ENCODE measurements at regions not wholly inside any gene's neighbourhood (a gene's known extent, or its start where the extent isn't known, plus 50 kb on each side); places are given as distances from the start of the nearest gene placed in this dataset.
A peak's percentile ranks its signal among the peaks of the same experiment; 100 is the strongest.

DNA sequence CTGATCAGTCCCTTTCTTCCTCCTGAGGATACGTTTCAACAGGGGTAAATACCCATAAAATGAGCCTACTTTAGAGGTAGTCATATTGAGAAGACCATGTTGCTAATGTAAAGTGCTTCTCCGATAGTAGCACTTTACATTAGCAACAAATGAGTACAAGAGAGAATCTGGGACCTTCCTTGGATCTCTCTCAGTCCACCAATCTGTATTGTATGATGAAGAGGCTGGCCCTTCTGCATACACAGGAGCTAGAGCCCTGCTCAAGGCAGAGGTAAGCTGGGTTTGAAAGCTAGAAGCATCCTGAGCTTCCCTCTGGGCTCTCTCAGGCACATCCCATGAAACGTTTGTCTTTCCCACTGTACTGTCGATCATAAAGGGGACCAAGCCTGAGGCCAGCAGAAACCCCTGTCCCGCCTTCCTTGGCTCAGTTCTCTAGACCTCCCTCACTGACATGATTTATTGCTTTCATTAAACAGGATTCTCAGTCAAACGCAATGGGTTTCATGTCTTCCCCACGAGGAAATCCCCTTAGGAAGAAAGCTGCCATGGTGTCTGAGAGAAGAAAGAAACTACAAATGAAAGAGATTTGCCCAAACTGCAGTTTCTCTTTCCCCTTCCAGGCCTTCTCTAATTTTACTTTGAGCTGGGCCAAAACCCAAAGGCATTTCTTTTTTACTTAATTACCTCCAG lies 62.8 kb upstream of the BCAR3 start:
- DNase-seq, result no peak

DNA sequence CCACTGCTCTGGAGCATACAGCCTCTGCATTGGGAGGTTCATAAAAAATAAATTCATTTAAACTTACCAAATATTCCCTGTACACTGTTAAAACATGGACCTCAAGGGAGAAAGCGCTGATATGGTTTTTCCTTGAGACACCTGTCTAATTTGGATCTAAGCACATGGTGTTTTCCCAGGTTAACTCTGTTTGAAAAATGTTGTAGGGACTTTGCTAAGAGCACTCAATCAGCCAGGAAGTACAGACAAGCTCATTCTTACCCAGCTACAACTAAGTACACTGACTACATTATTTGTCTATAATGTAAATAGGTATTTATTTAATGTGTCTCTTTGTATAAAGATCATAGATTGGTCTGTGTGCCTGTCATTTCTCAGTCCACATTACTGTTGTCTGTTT lies 61.8 kb upstream of the BCAR3 start:
- DNase-seq, result no peak

DNA sequence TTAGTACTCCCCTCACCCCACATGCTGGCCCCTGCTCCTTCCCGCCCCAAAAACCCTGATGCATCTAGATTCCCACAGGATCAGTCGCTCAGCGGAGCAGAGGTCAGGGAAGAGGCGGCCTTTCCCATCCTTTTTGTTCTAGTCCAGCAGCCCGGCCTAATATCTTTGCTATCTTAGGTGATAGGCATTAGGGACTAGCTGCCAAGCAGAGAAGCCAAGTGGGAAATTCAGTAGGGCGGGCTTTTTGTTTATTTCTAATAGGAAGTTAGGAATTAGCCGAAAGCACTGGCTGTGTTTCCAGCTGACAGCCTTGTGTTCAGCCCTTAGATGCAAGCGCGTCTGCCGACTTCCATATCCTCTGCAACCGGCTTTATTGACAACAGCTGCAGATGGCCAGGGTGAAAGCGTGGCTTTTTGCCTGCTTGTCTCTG lies 59.0 kb upstream of the BCAR3 start:
- no peak for DNase-seq

DNA sequence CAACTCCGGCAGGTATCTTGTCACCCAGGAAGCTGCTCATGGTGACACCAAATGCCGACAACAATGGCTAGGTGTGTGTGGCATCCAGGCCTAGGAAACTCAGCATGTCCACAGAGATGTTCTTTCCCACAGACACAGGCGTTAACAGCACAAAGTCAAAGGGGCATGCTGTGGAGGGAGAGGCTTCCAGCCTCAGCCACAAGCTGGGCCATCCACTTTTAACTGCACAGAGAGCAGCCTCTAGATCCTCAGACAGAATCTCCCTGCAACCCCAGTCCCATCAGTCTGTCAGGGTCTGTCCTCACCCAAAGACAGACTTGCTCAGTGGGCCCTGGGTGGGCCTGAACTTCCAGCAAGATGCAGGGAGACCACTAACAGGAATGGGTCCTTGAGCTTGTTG lies 58.5 kb upstream of the BCAR3 start:
- no peak for DNase-seq

DNA sequence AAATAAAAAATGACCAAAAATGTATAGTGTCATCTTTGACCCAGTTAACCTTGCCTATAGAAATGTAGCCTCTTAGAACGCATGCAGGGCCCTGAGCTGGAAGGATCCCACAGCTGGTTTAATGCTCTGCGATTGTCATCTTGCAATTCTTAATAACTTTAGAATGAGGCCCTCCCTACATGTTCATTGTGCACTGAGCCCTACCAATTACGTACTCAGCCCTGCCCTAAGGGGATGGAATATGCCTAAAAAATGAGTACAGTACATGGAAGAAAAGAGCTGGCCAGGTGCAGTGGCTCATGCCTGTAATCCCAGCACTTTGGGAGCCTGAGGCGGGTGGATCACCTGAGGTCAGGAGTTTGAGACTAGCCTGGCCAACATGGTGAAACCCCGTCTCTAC lies 57.8 kb upstream of the BCAR3 start:
- no peak for DNase-seq

DNA sequence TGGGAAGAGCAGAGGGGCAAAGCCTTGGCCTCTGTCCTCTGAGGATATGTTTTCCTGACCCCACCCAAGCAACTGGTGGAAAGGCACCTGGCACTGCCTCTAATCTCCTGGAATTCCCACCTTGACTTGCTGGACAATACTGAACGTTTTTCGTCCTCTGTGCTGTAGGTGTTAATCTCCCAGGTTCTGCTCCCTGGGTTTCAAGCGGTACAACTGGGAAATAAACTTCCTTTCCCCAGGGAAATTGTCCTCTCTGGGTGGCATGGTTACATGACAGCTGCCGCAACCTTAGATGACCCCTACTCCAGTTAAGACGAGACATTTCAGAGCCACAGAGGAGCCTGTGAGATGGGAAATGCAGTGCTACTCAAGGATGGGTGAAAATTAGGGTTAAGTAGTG lies 57.3 kb upstream of the BCAR3 start:
- DNase-seq, result no peak

DNA sequence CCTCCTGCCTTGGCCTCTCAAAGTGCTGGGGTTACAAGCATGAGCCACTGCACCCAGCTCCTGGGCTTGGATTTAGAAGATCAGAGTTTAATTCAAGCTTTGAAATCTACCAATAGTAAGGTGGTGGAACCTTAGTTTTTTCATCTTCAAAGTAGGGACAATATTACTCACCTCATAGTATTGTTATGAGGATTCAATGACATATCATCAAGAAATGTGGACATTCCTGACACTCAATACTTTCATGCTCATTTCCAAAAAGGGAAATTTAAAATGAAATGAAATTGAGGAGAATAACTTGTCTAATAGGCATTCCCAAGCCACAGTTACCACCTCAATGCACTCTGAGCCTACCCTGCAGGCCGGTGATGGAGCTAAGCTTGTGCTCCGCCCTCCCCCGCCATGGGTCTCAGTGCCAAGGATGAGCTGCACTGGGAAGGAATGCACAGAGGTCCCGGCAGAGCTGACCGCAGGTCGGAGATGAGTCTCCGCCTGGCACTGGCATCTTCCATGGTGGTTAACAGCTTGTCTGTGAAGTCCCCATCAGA lies 56.5 kb upstream of the BCAR3 start:
- peak; percentile 78 for DNase-seq

DNA sequence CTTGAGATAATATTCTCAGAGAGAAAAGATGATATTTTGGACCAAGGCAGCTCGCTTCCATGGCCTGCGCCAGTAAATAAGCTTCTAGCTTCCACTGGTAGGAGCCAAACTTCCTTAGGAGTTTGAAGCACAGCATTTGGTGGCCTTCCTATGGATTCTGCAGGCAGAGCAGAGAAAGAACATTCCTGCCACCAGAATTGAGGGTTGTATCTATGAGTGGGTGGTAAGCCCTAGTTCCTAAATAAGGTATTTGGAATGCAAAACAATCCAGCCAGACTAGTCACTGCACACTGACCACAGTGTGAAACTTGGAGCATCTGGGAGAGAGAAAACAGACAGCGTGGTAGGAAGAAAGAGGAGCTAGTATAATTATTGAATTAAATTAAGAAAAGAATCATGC lies 54.1 kb upstream of the BCAR3 start:
- peak; percentile 66 for DNase-seq

DNA sequence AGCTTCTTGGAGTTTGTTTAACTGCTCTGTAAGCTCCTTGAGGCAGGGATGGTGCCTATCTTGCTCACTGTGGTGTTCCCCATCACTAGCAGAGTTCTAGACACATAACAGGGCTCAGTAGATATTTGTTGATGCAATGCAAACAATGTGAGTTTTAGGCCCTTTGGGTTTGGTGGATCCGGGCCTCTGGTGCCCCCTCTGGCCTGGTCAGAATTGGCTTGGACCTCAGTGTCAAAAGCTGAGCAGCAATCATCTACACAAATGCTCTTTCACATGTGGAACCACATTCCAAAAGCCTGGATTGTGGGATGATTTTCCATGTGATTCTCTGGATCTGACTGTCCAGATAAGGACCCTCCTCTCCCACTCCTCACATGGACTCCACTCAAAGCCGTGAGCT lies 53.4 kb upstream of the BCAR3 start:
- DNase-seq, result no peak

DNA sequence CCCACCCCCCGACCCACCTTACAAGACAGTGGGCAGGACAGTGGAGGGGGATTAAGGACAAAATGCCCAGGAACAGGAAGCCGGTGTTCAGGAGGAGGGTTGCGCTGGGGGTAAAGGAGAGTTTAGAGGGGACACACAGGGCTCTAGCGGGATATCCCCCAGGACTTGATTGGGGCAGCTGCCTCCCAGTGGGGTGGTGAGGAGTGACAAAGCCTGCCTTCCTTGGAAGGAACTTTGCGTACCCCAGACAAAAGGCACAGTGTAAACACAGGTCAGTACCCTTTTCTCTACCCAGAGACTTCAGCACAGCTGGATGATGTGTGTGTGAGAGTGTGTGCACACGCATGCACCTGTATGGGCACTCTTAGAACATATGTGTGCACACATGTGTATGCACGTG lies 51.7 kb upstream of the BCAR3 start:
- no peak for DNase-seq

DNA sequence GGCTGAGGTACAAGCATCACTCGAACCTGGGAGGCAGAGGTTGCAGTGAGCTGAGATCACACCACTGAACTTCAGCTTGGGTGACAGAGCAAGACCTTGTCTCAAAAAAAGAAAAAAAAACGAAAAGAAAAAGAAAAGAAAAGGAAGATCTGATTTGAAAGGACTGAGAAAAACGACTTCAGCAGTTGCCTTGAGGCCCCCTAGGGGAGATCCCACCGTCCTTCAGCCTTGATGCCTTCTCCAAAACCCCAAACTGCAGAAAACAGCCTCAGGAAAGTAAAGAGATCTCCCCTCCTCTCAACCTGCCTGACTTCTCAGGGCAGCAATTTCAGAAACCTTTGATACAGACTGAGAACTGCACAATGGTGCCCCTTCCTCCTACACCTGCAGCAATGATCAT lies 50.9 kb upstream of the BCAR3 start:
- no peak for DNase-seq

Data from amniotic stem cell (primary cell).